Amniotic stem cell (primary cell): ENCODE measurements at regions not wholly inside any gene's neighbourhood (a gene's known extent, or its start where the extent isn't known, plus 50 kb on each side); places are given as distances from the start of the nearest gene placed in this dataset.
"Not testable (repeated sequence)": the region's sequence is repeated elsewhere in the genome, so short reads cannot be mapped to it uniquely, and the experiment has no call there.

Source experiments
- DNase-seq: peaks from one replicate; lab custom pipeline; 2025; lab: John Stamatoyannopoulos, UW

GRCh38 chr10:33783078-33783477 lies 448.6 kb upstream of the NRP1 start:
- no peak for DNase-seq

GRCh38 chr10:33781606-33782395 lies 447.3 kb upstream of the NRP1 start:
- no peak for DNase-seq

GRCh38 chr10:33780961-33781360 lies 446.5 kb upstream of the NRP1 start:
- DNase-seq, result no peak

- no peak for DNase-seq
Measured at GRCh38 chr10:33777223-33777622, 442.8 kb upstream of the NRP1 start.

- DNase-seq, result no peak
Measured at GRCh38 chr10:33776419-33777070, 442.1 kb upstream of the NRP1 start.

- DNase-seq, result no peak
Measured at GRCh38 chr10:33774857-33775256, 440.4 kb upstream of the NRP1 start.

- DNase-seq, result no peak
Measured at GRCh38 chr10:33773886-33774480, 439.5 kb upstream of the NRP1 start.

GRCh38 chr10:33773253-33773573 lies 438.7 kb upstream of the NRP1 start:
- DNase-seq, result no peak

GRCh38 chr10:33772370-33773252 lies 438.1 kb upstream of the NRP1 start:
- DNase-seq, result no peak

GRCh38 chr10:33771856-33772255 lies 437.4 kb upstream of the NRP1 start:
- DNase-seq, result not testable (repeated sequence)

- DNase-seq, result no peak
Measured at GRCh38 chr10:33764694-33765185, 430.3 kb upstream of the NRP1 start.

- DNase-seq, result no peak
Measured at GRCh38 chr10:33760056-33760943, 425.8 kb upstream of the NRP1 start.

GRCh38 chr10:33759191-33759590 lies 424.7 kb upstream of the NRP1 start:
- no peak for DNase-seq

- no peak for DNase-seq
Measured at GRCh38 chr10:33758299-33758698, 423.8 kb upstream of the NRP1 start.

GRCh38 chr10:33754052-33754451 lies 419.6 kb upstream of the NRP1 start:
- DNase-seq, result no peak

GRCh38 chr10:33753389-33753788 lies 418.9 kb upstream of the NRP1 start:
- DNase-seq, result no peak

- DNase-seq, result no peak
Measured at GRCh38 chr10:33749790-33750189, 415.3 kb upstream of the NRP1 start.

GRCh38 chr10:33749067-33749735 lies 414.7 kb upstream of the NRP1 start:
- no peak for DNase-seq

GRCh38 chr10:33746836-33747268 lies 412.4 kb upstream of the NRP1 start:
- no peak for DNase-seq

GRCh38 chr10:33746186-33746585 lies 411.7 kb upstream of the NRP1 start:
- DNase-seq, result no peak

GRCh38 chr10:33743429-33743857 lies 409.0 kb upstream of the NRP1 start:
- DNase-seq, result no peak
